ENCODE measurements at regions not wholly inside any gene's neighbourhood (a gene's known extent, or its start where the extent isn't known, plus 50 kb on each side); places are given as distances from the start of the nearest gene placed in this dataset.

- in situ Hi-C loops (cut with HindIII; ENCODE audit: low sequenced_read_pairs): no loop called here
- no peak for DNase-seq (ENCODE audit: low read depth, low spot score)
- H3K4me3 ChIP-seq (ENCODE audit: low read depth, low read length): no peak overlapping the region
- no peak for TF ChIP-seq CTCF (IDR thresholded peaks at IDR 0.05; ENCODE audit: low read depth, low read length)
Observed at GRCh38 chr20:57804470-57805250, 94.8 kb upstream of the PMEPA1 start.

GRCh38 chr20:57803508-57804005, 93.7 kb upstream of the PMEPA1 start:
- no peak overlapping the region for H3K4me3 ChIP-seq (ENCODE audit: low read depth, low read length)
- DNase-seq (ENCODE audit: low read depth, low spot score): no peak
- in situ Hi-C loops (cut with HindIII; ENCODE audit: low sequenced_read_pairs): no loop called here
- no peak for TF ChIP-seq CTCF (IDR thresholded peaks at IDR 0.05; ENCODE audit: low read depth, low read length)

DNA sequence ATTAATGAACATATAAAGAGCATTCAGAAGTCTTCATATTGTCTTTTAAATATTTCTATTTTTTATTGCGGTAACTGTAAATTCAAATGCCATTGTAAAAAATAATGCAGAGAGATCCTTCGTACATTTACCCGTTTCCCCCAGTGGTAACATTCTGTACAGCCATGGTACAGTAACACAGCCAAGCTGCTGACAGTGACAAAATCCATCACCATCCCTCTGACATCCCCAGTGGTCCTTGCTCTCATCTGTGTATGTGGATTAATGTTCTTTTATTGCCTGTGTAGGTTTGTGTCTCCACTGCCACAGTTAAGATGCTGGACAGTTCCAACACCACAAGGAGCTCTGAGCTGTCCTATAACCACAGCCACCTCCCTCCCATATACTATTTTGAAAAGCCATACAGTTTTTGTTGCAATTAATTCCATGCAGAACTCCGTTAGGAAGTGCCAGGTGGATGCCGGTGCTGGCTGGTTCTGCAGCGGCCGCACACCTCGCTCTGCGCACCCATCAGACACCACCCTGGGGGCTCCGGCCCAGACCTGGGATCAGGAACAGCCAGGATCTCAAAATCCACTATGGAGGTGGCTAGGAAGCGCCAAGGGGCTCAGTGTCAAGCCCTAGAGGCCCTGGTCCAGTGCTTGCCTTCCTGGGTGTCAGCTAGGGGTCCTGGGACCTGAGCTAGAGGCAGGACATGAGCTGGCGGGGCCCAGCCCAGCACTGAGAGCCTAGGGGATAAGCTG, 93.1 kb upstream of the PMEPA1 start:
- in situ Hi-C loops (cut with HindIII; ENCODE audit: low sequenced_read_pairs): no loop called here
- no peak overlapping the region for H3K4me3 ChIP-seq (ENCODE audit: low read depth, low read length)
- no peak for TF ChIP-seq CTCF (IDR thresholded peaks at IDR 0.05; ENCODE audit: low read depth, low read length)
- DNase-seq (ENCODE audit: low read depth, low spot score): no peak

DNA sequence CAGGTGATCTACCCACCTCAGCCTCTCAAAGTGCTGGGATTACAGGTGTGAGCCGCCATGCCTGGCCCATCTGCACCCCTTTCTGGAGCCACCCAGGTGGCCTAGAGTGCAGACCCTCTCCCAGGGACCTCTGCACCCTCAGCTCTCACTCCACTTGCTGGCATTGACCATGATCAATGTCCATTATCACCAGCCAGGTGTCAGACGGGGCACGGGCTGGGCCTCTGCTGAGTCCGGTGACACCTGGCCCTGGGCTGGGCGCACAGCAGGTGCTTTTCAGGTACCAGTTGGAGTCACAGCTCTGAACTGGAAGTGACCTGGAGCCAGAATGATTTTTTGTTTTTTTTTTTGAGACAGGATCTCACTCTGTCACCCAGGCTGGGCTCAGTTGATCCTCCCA, 91.8 kb upstream of the PMEPA1 start:
- in situ Hi-C loops (cut with HindIII; ENCODE audit: low sequenced_read_pairs): no loop called here
- no peak for TF ChIP-seq CTCF (IDR thresholded peaks at IDR 0.05; ENCODE audit: low read depth, low read length)
- DNase-seq (ENCODE audit: low read depth, low spot score): no peak
- no peak overlapping the region for H3K4me3 ChIP-seq (ENCODE audit: low read depth, low read length)

GRCh38 chr20:57800791-57801430, 91.1 kb upstream of the PMEPA1 start:
- in situ Hi-C loops (cut with HindIII; ENCODE audit: low sequenced_read_pairs): no loop called here

More at GRCh38 chr20:57800791-57801430, 91.1 kb upstream of the PMEPA1 start:
- no peak for TF ChIP-seq CTCF (IDR thresholded peaks at IDR 0.05; ENCODE audit: low read depth, low read length)
- no peak for DNase-seq (ENCODE audit: low read depth, low spot score)
- no peak overlapping the region for H3K4me3 ChIP-seq (ENCODE audit: low read depth, low read length)
